ENCODE measurements at regions not wholly inside any gene's neighbourhood (a gene's known extent, or its start where the extent isn't known, plus 50 kb on each side); places are given as distances from the start of the nearest gene placed in this dataset.

GRCh38 chr1:222462601-222463000 lies 85.3 kb downstream of the HHIPL2 start:
- no peak for DNase-seq (ENCODE audit: low spot score)
- H3K27ac ChIP-seq, result no peak overlapping the region
- H3K4me1 ChIP-seq (replicated peaks), result no peaks in the 10 kb centered on the region
- TF ChIP-seq, protein P1, sequence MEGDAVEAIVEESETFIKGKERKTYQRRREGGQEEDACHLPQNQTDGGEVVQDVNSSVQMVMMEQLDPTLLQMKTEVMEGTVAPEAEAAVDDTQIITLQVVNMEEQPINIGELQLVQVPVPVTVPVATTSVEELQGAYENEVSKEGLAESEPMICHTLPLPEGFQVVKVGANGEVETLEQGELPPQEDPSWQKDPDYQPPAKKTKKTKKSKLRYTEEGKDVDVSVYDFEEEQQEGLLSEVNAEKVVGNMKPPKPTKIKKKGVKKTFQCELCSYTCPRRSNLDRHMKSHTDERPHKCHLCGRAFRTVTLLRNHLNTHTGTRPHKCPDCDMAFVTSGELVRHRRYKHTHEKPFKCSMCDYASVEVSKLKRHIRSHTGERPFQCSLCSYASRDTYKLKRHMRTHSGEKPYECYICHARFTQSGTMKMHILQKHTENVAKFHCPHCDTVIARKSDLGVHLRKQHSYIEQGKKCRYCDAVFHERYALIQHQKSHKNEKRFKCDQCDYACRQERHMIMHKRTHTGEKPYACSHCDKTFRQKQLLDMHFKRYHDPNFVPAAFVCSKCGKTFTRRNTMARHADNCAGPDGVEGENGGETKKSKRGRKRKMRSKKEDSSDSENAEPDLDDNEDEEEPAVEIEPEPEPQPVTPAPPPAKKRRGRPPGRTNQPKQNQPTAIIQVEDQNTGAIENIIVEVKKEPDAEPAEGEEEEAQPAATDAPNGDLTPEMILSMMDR (IDR thresholded peaks at IDR 0.05), result no peak
- TF ChIP-seq POLR2A (IDR thresholded peaks at IDR 0.05), result no peak
- no peak for TF ChIP-seq POLR2AphosphoS5 (IDR thresholded peaks at IDR 0.05)
- no peaks in the 10 kb centered on the region for H3K9me3 ChIP-seq
- H3K27me3 ChIP-seq (replicated peaks; ENCODE audit: insufficient read depth), result no peaks in the 10 kb centered on the region
- WGBS, result 59% methylated on average over 2 of the region's 2 CpGs
- H3K36me3 ChIP-seq, result no peaks in the 10 kb centered on the region
- H3K4me3 ChIP-seq, result no peak overlapping the region
- intact Hi-C loops (cut with DNase I), result no loop called here

DNA sequence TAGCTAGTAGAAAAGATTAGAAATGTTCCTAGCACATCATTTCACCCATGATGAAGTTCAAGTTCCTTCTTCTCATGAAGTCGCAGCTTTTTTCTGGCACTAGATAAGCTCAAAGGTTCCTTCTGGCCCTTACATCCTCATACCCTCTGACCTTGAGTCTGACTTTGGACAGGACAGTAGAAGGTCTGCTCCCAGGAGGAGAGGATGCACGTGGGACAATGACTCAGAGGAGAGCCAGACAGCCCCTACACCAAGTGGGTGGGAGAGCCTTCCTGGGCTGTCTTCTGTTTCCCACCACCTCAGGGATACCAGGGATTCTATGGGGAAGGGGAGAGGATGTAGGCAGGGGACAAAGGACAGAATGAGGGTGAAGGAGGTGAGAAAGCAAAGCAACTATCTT lies 86.0 kb downstream of the HHIPL2 start:
- intact Hi-C loops (cut with DNase I), result no loop called here
- Histone ChIP-seq H3K4me3 (no peak overlapping the region), H3K9me3 (no peaks in the 10 kb centered on the region), H3K27me3 (replicated peaks; ENCODE audit: insufficient read depth) (no peaks in the 10 kb centered on the region), H3K4me1 (replicated peaks) (no peaks in the 10 kb centered on the region), H3K27ac (no peak overlapping the region), H3K36me3 (no peaks in the 10 kb centered on the region)
- 83% methylated on average over 2 of the region's 2 CpGs for WGBS
- TF ChIP-seq, protein P1 (IDR thresholded peaks at IDR 0.05), result no peak
- TF ChIP-seq POLR2A (IDR thresholded peaks at IDR 0.05), result no peak
- no peak for TF ChIP-seq POLR2AphosphoS5 (IDR thresholded peaks at IDR 0.05)
- no peak for DNase-seq (ENCODE audit: low spot score)

GRCh38 chr1:222459652-222460051 lies 88.3 kb downstream of the HHIPL2 start:
- 61% methylated on average over 3 of the region's 3 CpGs for WGBS

GRCh38 chr1:222457513-222457912 lies 90.4 kb downstream of the HHIPL2 start:
- Histone ChIP-seq H3K36me3 (no peaks in the 10 kb centered on the region), H3K27ac (no peak overlapping the region), H3K9me3 (no peaks in the 10 kb centered on the region), H3K4me1 (replicated peaks) (no peaks in the 10 kb centered on the region), H3K4me3 (no peak overlapping the region), H3K27me3 (replicated peaks; ENCODE audit: insufficient read depth) (no peaks in the 10 kb centered on the region)
- DNase-seq (ENCODE audit: low spot score), result no peak
- TF ChIP-seq, protein P1 (IDR thresholded peaks at IDR 0.05), result no peak
- TF ChIP-seq POLR2AphosphoS5 (IDR thresholded peaks at IDR 0.05), result no peak
- no peak for TF ChIP-seq POLR2A (IDR thresholded peaks at IDR 0.05)
- intact Hi-C loops (cut with DNase I), result loop anchor here (5.0 kb wide), 1 partner anchor 1580 kb away; the partner anchor contains the start of gene HLX
- WGBS, result 72% methylated on average over 1 of the region's 1 CpG

More at GRCh38 chr1:222459652-222460051, 88.3 kb downstream of the HHIPL2 start:
- Histone ChIP-seq H3K9me3 (no peaks in the 10 kb centered on the region), H3K27ac (no peak overlapping the region), H3K4me3 (no peak overlapping the region), H3K36me3 (no peaks in the 10 kb centered on the region), H3K27me3 (replicated peaks; ENCODE audit: insufficient read depth) (no peaks in the 10 kb centered on the region), H3K4me1 (replicated peaks) (no peaks in the 10 kb centered on the region)
- no peak for DNase-seq (ENCODE audit: low spot score)
- intact Hi-C loops (cut with DNase I), result loop anchor here (5.0 kb wide), 1 partner anchor 1582 kb away; the partner anchor contains the start of gene HLX
- TF ChIP-seq POLR2AphosphoS5 (IDR thresholded peaks at IDR 0.05) (no peak), POLR2A (IDR thresholded peaks at IDR 0.05) (no peak)
- TF ChIP-seq, protein P1 (IDR thresholded peaks at IDR 0.05), result no peak

GRCh38 chr1:222457084-222457483 lies 90.8 kb downstream of the HHIPL2 start:
- no peaks in the 10 kb centered on the region for H3K36me3 ChIP-seq
- H3K4me3 ChIP-seq, result no peak overlapping the region
- H3K27ac ChIP-seq, result no peak overlapping the region
- intact Hi-C loops (cut with DNase I), result loop anchor here (5.0 kb wide), 1 partner anchor 1580 kb away; the partner anchor contains the start of gene HLX
- H3K4me1 ChIP-seq (replicated peaks), result no peaks in the 10 kb centered on the region
- no peaks in the 10 kb centered on the region for H3K27me3 ChIP-seq (replicated peaks; ENCODE audit: insufficient read depth)
- H3K9me3 ChIP-seq, result no peaks in the 10 kb centered on the region
- 88% methylated on average over 1 of the region's 1 CpG for WGBS
- DNase-seq (ENCODE audit: low spot score), result no peak
- no peak for TF ChIP-seq POLR2A (IDR thresholded peaks at IDR 0.05)
- TF ChIP-seq, protein P1 (IDR thresholded peaks at IDR 0.05), result no peak
- no peak for TF ChIP-seq POLR2AphosphoS5 (IDR thresholded peaks at IDR 0.05)

Data from prostate gland (tissue), 2 donors.